ENCODE measurements at regions not wholly inside any gene's neighbourhood (a gene's known extent, or its start where the extent isn't known, plus 50 kb on each side); places are given as distances from the start of the nearest gene placed in this dataset.

DNA sequence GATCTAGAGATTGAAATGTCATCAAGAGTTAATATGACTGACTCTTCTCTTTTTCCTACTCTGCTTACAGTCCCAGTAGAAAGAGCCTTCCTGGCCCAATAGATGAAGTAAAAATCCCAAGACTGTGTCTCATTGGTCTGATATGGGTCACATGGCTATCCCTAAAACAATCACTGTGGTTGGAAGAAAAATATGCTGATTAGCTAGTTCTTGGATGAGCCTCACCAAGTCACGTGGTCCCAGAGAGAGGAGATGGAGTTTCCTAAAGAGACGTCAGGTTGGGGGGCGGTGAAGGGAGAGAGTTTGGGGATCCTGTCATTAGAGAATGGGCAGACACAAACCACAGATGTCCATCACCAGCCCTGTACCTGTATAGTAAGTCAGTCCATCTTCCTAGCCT, 466.3 kb downstream of the HAPSTR1 start:
- TF ChIP-seq, protein P1, sequence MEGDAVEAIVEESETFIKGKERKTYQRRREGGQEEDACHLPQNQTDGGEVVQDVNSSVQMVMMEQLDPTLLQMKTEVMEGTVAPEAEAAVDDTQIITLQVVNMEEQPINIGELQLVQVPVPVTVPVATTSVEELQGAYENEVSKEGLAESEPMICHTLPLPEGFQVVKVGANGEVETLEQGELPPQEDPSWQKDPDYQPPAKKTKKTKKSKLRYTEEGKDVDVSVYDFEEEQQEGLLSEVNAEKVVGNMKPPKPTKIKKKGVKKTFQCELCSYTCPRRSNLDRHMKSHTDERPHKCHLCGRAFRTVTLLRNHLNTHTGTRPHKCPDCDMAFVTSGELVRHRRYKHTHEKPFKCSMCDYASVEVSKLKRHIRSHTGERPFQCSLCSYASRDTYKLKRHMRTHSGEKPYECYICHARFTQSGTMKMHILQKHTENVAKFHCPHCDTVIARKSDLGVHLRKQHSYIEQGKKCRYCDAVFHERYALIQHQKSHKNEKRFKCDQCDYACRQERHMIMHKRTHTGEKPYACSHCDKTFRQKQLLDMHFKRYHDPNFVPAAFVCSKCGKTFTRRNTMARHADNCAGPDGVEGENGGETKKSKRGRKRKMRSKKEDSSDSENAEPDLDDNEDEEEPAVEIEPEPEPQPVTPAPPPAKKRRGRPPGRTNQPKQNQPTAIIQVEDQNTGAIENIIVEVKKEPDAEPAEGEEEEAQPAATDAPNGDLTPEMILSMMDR (IDR thresholded peaks at IDR 0.05; ENCODE audit: borderline replicate concordance, extremely low read depth, low read length, poor library complexity, severe bottlenecking): no peak
- no peak for TF ChIP-seq EZH2 (IDR thresholded peaks at IDR 0.05; ENCODE audit: borderline replicate concordance, low read depth, low read length, severe bottlenecking)

All from DND-41 (cell line).